Skeletal muscle satellite cell (primary cell): ENCODE measurements at regions not wholly inside any gene's neighbourhood (a gene's known extent, or its start where the extent isn't known, plus 50 kb on each side); places are given as distances from the start of the nearest gene placed in this dataset.

ENCODE experiments used
- H3K27me3 ChIP-seq: 2 replicates; pipeline ENCODE4 v1.7.0; 2013; ENCODE audit warnings: low read length; ENCODE audit not compliant: control insufficient read depth, insufficient read depth
- H3K36me3 ChIP-seq: 2 replicates; pipeline ENCODE4 v1.7.0; 2013; ENCODE audit warnings: mild to moderate bottlenecking, control low read depth, low read length; ENCODE audit not compliant: insufficient read depth
- H3K4me1 ChIP-seq: 2 replicates; pipeline ENCODE4 v1.7.0; 2013; ENCODE audit warnings: low read length; ENCODE audit not compliant: control insufficient read depth, insufficient read depth
- H3K4me2 ChIP-seq: 2 replicates; pipeline ENCODE4 v1.7.0; 2013; ENCODE audit warnings: mild to moderate bottlenecking, low read length
- H3K4me3 ChIP-seq: 2 replicates; pipeline ENCODE4 v1.7.0; 2013; ENCODE audit warnings: low read length
- H3K9ac ChIP-seq: 2 replicates; pipeline ENCODE4 v1.7.0; 2013; ENCODE audit warnings: mild to moderate bottlenecking, low read depth, low read length, moderate library complexity
- H3K9me3 ChIP-seq: replicated peaks from 2 replicates; pipeline ENCODE4 v1.7.0; 2013; ENCODE audit warnings: mild to moderate bottlenecking, control low read depth, low read length

- Histone ChIP-seq H3K4me1 (no peaks in the 10 kb centered on the region), H3K9ac (no peak overlapping the region), H3K4me3 (no peak overlapping the region), H3K4me2 (no peak overlapping the region), H3K36me3 (no peaks in the 10 kb centered on the region), H3K9me3 (no peaks in the 10 kb centered on the region), H3K27me3 (peaks cover 12% of the 10 kb centered on the region)
These were observed 271.6 kb upstream of the CRY1 start for GRCh38 chr12:107364875-107365518.

- Histone ChIP-seq H3K4me1 (no peaks in the 10 kb centered on the region), H3K4me3 (no peak overlapping the region), H3K27me3 (peaks cover 12% of the 10 kb centered on the region), H3K36me3 (no peaks in the 10 kb centered on the region), H3K9me3 (no peaks in the 10 kb centered on the region), H3K9ac (no peak overlapping the region), H3K4me2 (no peak overlapping the region)
These were observed 272.4 kb upstream of the CRY1 start for GRCh38 chr12:107365703-107366102.

GRCh38 chr12:107366322-107366721 lies 273.0 kb upstream of the CRY1 start:
- Histone ChIP-seq H3K4me2 (no peak overlapping the region), H3K4me3 (no peak overlapping the region), H3K4me1 (no peaks in the 10 kb centered on the region), H3K9ac (no peak overlapping the region), H3K9me3 (no peaks in the 10 kb centered on the region), H3K36me3 (no peaks in the 10 kb centered on the region), H3K27me3 (peaks cover 15% of the 10 kb centered on the region)

GRCh38 chr12:107368586-107368985 lies 275.2 kb upstream of the CRY1 start:
- Histone ChIP-seq H3K9me3 (no peaks in the 10 kb centered on the region), H3K27me3 (peaks cover 11% of the 10 kb centered on the region), H3K9ac (no peak overlapping the region), H3K4me2 (no peak overlapping the region), H3K4me3 (no peak overlapping the region), H3K36me3 (no peaks in the 10 kb centered on the region), H3K4me1 (no peaks in the 10 kb centered on the region)

- H3K36me3 ChIP-seq = no peaks in the 10 kb centered on the region
- H3K4me2 ChIP-seq = no peak overlapping the region
These were observed 275.7 kb upstream of the CRY1 start for GRCh38 chr12:107369006-107369405.

GRCh38 chr12:107369679-107370078 lies 276.3 kb upstream of the CRY1 start:
- H3K4me3 ChIP-seq = no peak overlapping the region
- H3K4me1 ChIP-seq = no peaks in the 10 kb centered on the region

More at GRCh38 chr12:107369006-107369405, 275.7 kb upstream of the CRY1 start:
- H3K9me3 ChIP-seq = no peaks in the 10 kb centered on the region
- H3K4me1 ChIP-seq = no peaks in the 10 kb centered on the region
- H3K9ac ChIP-seq = no peak overlapping the region
- no peak overlapping the region for H3K4me3 ChIP-seq
- peaks cover 11% of the 10 kb centered on the region for H3K27me3 ChIP-seq

GRCh38 chr12:107372229-107372658 lies 278.9 kb upstream of the CRY1 start:
- Histone ChIP-seq H3K9ac (no peak overlapping the region), H3K4me1 (no peaks in the 10 kb centered on the region), H3K4me2 (no peak overlapping the region), H3K27me3 (peaks cover 7% of the 10 kb centered on the region), H3K4me3 (no peak overlapping the region), H3K9me3 (no peaks in the 10 kb centered on the region), H3K36me3 (no peaks in the 10 kb centered on the region)

More at GRCh38 chr12:107369679-107370078, 276.3 kb upstream of the CRY1 start:
- Histone ChIP-seq H3K9ac (no peak overlapping the region), H3K36me3 (no peaks in the 10 kb centered on the region), H3K9me3 (no peaks in the 10 kb centered on the region), H3K4me2 (no peak overlapping the region), H3K27me3 (peaks cover 11% of the 10 kb centered on the region)

GRCh38 chr12:107373238-107373809 lies 280.0 kb upstream of the CRY1 start:
- Histone ChIP-seq H3K27me3 (peaks cover 6% of the 10 kb centered on the region), H3K9ac (no peak overlapping the region), H3K4me2 (no peak overlapping the region), H3K36me3 (no peaks in the 10 kb centered on the region), H3K9me3 (no peaks in the 10 kb centered on the region), H3K4me3 (no peak overlapping the region), H3K4me1 (peaks cover 7% of the 10 kb centered on the region)

- H3K4me1 ChIP-seq = peaks cover 11% of the 10 kb centered on the region
- H3K9ac ChIP-seq = no peak overlapping the region
- H3K9me3 ChIP-seq = no peaks in the 10 kb centered on the region
- H3K27me3 ChIP-seq = peaks cover 3% of the 10 kb centered on the region
- H3K4me3 ChIP-seq = no peak overlapping the region
- H3K4me2 ChIP-seq = no peak overlapping the region
- H3K36me3 ChIP-seq = no peaks in the 10 kb centered on the region
These were observed 281.0 kb upstream of the CRY1 start for GRCh38 chr12:107374161-107374840.

GRCh38 chr12:107375231-107375630 lies 281.9 kb upstream of the CRY1 start:
- H3K4me1 ChIP-seq = peaks cover 20% of the 10 kb centered on the region
- H3K27me3 ChIP-seq = peaks cover 3% of the 10 kb centered on the region

GRCh38 chr12:107377596-107378385 lies 284.4 kb upstream of the CRY1 start:
- Histone ChIP-seq H3K36me3 (no peaks in the 10 kb centered on the region), H3K9ac (no peak overlapping the region), H3K27me3 (no peaks in the 10 kb centered on the region), H3K9me3 (no peaks in the 10 kb centered on the region), H3K4me3 (no peak overlapping the region), H3K4me2 (no peak overlapping the region), H3K4me1 (peaks cover 24% of the 10 kb centered on the region)

More at GRCh38 chr12:107375231-107375630, 281.9 kb upstream of the CRY1 start:
- Histone ChIP-seq H3K36me3 (no peaks in the 10 kb centered on the region), H3K4me3 (no peak overlapping the region), H3K9ac (no peak overlapping the region), H3K4me2 (no peak overlapping the region), H3K9me3 (no peaks in the 10 kb centered on the region)
